ENCODE measurements at regions not wholly inside any gene's neighbourhood (a gene's known extent, or its start where the extent isn't known, plus 50 kb on each side); places are given as distances from the start of the nearest gene placed in this dataset.

DNA sequence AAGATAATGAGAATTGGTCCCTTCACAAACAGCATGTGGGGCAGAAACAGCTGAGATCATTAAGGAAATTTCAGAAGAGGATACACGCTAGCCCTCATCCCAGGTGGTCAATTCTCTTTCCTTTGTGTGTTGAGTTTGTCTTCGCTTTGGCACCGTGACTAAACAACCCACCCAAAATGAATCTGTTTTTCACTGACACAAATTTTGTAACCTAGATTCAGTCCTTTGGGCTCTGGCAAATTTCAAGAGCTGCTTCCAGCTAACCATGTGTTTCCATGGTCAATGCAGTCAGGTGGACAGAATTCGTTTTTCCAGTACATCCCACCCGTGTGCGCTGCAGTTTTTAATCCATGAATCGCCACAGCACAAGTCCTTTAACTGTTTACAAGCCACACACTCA lies 435.4 kb downstream of the WDR72 start:
- TF ChIP-seq, protein P1, sequence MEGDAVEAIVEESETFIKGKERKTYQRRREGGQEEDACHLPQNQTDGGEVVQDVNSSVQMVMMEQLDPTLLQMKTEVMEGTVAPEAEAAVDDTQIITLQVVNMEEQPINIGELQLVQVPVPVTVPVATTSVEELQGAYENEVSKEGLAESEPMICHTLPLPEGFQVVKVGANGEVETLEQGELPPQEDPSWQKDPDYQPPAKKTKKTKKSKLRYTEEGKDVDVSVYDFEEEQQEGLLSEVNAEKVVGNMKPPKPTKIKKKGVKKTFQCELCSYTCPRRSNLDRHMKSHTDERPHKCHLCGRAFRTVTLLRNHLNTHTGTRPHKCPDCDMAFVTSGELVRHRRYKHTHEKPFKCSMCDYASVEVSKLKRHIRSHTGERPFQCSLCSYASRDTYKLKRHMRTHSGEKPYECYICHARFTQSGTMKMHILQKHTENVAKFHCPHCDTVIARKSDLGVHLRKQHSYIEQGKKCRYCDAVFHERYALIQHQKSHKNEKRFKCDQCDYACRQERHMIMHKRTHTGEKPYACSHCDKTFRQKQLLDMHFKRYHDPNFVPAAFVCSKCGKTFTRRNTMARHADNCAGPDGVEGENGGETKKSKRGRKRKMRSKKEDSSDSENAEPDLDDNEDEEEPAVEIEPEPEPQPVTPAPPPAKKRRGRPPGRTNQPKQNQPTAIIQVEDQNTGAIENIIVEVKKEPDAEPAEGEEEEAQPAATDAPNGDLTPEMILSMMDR (IDR thresholded peaks at IDR 0.05) = no peak
- TF ChIP-seq EP300 (IDR thresholded peaks at IDR 0.05) = no peak
- TF ChIP-seq POLR2A (IDR thresholded peaks at IDR 0.05) = no peak
- no peak for TF ChIP-seq POLR2AphosphoS5 (IDR thresholded peaks at IDR 0.05)

Measured in gastroesophageal sphincter (tissue), 3 donors.